SK-N-MC (cell line): ENCODE measurements at regions not wholly inside any gene's neighbourhood (a gene's known extent, or its start where the extent isn't known, plus 50 kb on each side); places are given as distances from the start of the nearest gene placed in this dataset.

Experiments used
- EZH2 ChIP-seq: fragments of 200-600 bp; sonication (generic); IDR thresholded peaks from one replicate; pipeline ENCODE4 v1.6.1; 2017; ENCODE audit warnings: antibody characterized with exemption
- FOXP2 ChIP-seq: optimal IDR thresholded peaks from 2 replicates; pipeline ENCODE3; 2011; ENCODE audit warnings: mild to moderate bottlenecking, moderate library complexity; ENCODE audit not compliant: insufficient read depth; ENCODE audit errors: extremely low read length, control extremely low read depth
- POLR2AphosphoS5 ChIP-seq: IDR thresholded peaks from 2 replicates; pipeline ENCODE4 v1.6.1; 2012; ENCODE audit warnings: mild to moderate bottlenecking, low read depth, low read length, borderline replicate concordance

- no peak for TF ChIP-seq POLR2AphosphoS5
- no peak for TF ChIP-seq FOXP2
- TF ChIP-seq EZH2 = no peak
These were observed 61.8 kb upstream of the LAMA2 start for GRCh38 chr6:128821116-128821515.
